HFF-Myc (cell line): ENCODE measurements at regions not wholly inside any gene's neighbourhood (a gene's known extent, or its start where the extent isn't known, plus 50 kb on each side); places are given as distances from the start of the nearest gene placed in this dataset.

Source experiments
- DNase-seq: peaks from one replicate; pipeline ENCODE4 v3.0.0-alpha.2; 2011; ENCODE audit warnings: low read depth; ENCODE audit errors: extremely low read depth
- H3K4me3 ChIP-seq: replicated peaks from 2 replicates; pipeline ENCODE4 v1.5.1; 2011; ENCODE audit warnings: low read depth, mild to moderate bottlenecking, control low read depth, low read length
- TF ChIP-seq, protein P1 (sequence below): IDR thresholded peaks from 2 replicates; pipeline ENCODE4 v1.5.1; 2012; ENCODE audit warnings: mild to moderate bottlenecking, low read depth, low read length, control low read depth; ENCODE audit errors: missing control alignments

DNA sequence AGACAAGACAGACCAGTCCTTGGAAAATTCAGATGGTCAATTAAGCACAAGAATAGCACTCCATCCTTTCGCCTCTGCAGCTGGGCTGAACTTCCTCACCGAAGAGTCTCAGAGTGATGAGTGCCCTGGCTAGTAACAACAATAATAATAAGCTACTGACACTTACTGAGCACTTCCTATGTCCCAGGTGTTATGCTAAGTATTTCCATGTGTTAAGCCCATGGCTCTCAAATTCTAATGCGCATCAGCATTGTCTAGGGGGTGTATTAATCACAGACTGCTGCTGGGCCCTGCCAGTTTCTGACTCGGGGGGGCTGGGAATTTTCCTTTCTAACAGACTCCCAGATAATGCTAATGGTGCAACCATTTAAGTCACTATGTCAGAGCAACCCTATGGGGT lies 118.2 kb upstream of the LRFN2 start:
- no peak for DNase-seq
- TF ChIP-seq, protein P1, sequence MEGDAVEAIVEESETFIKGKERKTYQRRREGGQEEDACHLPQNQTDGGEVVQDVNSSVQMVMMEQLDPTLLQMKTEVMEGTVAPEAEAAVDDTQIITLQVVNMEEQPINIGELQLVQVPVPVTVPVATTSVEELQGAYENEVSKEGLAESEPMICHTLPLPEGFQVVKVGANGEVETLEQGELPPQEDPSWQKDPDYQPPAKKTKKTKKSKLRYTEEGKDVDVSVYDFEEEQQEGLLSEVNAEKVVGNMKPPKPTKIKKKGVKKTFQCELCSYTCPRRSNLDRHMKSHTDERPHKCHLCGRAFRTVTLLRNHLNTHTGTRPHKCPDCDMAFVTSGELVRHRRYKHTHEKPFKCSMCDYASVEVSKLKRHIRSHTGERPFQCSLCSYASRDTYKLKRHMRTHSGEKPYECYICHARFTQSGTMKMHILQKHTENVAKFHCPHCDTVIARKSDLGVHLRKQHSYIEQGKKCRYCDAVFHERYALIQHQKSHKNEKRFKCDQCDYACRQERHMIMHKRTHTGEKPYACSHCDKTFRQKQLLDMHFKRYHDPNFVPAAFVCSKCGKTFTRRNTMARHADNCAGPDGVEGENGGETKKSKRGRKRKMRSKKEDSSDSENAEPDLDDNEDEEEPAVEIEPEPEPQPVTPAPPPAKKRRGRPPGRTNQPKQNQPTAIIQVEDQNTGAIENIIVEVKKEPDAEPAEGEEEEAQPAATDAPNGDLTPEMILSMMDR, result no peak
- no peak overlapping the region for H3K4me3 ChIP-seq

DNA sequence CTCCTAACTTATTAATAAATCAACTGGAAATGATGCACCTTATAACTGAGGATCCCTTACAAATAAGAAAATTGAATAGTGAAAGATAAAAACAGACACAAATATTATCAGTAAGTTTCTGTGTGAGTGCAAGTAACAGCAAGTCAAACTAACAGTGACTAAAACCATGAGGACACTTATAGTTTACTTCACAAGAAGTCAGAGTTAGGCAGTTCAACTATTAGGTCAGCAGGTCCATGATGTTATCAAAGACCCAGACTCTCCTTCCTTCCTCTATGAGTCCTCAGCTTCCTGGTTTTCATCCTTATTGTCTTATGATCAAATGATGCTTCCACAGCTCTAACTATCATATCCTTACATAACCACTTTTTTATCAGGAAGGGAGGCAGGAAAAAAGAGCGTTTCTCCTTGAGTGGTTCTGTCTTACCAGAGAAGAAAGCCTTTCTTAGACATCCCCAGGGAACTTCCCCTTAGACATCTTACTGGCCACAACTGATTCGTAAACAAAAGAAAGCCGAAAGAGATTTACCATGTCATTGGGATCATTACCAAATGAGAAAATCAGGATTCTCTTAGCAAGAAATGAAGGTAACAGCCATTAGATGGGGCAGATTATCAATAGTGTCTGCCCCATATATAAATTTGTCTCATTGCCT lies 114.3 kb upstream of the LRFN2 start:
- TF ChIP-seq, protein P1, result no peak
- no peak for DNase-seq
- no peak overlapping the region for H3K4me3 ChIP-seq

DNA sequence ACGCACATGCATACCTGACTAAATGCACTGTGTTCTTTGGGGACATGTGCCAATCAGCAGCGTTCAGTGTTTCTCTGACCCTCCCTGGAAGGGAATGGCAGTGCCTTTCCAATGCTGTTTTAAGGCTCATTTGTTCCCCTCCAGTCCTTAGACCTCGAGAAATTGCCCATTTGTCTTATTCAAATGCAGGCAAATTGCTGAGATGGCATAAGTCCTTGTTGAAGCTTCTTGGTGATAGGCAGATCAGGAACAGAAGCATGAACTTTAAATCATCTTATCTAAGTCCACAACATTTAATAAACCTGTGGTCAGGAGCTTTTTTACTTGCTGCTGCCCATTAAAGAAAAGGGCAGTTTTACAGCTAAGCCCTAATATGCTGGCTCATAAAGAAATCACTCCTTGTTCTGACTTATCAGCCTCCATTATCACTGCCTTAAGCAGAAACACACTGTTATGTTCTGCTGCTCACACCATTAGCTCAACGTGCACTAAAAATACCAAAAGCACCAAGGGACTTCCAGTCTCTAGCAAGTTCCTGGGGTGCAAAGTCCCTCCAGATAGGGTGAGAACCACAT lies 112.9 kb upstream of the LRFN2 start:
- no peak for DNase-seq
- H3K4me3 ChIP-seq, result no peak overlapping the region
- TF ChIP-seq, protein P1, result no peak

DNA sequence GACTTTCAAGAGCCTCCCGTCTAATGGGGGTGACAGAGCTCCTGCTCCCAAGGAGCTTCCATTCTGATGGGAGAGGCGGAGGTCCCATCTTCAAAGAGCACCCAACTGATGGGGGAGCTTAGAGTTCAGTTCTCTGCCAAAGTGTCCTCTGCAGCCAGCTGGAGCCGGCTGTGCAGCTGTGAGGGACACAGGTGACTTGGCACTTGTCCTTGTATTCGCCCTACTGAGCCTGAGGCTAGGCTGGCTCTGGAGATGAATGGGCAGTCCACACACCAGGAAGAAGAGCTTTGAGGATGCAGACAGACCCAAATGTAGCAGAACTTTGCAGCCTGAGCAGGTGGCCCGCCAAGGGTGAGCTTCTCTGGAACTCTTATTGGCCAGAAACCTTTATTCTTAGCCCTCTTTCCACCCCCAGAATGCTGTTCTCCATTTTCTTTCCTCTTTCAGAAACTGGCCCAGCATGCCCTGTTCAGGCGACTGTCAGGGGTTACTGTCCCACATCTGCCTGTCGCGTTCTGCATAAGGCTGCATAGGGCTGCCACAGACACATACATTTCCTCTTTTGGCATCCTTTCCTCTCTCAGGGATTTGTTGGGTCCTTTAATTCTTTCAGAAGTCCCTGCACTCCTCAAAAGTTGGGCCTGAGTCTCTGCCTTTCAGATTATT lies 108.7 kb upstream of the LRFN2 start:
- H3K4me3 ChIP-seq, result no peak overlapping the region
- TF ChIP-seq, protein P1, result no peak
- no peak for DNase-seq

DNA sequence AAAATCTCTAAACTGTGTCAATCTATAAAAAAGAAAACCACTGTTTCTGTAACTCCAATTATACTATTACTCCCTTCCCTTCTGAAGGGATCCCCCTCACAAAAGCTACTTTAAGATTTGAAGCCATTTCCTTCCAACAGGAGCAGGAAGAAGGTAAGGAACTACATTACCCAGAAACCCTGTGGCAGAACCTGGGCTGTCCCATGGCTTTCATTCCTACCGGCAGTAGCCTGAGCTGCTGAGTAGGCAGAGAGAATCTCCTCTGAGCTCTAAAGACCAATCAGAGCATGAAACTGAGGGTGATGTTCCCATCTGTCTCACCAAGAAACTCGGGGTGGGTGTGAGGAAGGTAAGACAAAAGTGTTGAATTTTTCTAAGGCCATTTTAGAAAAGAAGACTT lies 108.0 kb upstream of the LRFN2 start:
- no peak overlapping the region for H3K4me3 ChIP-seq
- DNase-seq, result no peak
- TF ChIP-seq, protein P1, result no peak

DNA sequence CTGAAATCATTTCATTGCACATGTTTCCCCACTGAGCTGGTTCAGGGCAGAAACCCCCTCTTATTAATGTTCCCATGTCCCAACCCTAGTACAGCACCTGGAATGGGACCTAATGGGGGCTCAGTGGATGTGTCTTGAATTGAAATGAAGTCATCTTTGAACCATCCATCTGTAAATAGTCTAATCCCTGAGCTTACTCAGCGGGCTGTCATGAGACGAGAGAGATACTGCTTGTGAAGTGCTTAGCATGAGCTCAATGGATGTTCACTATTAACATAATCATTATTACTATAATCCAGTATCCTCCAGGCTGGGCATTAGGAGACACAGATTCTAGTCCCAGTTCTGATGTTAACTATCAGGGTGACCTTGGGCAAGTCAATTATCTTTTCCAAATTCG lies 106.6 kb upstream of the LRFN2 start:
- TF ChIP-seq, protein P1, result no peak
- no peak for DNase-seq
- no peak overlapping the region for H3K4me3 ChIP-seq

DNA sequence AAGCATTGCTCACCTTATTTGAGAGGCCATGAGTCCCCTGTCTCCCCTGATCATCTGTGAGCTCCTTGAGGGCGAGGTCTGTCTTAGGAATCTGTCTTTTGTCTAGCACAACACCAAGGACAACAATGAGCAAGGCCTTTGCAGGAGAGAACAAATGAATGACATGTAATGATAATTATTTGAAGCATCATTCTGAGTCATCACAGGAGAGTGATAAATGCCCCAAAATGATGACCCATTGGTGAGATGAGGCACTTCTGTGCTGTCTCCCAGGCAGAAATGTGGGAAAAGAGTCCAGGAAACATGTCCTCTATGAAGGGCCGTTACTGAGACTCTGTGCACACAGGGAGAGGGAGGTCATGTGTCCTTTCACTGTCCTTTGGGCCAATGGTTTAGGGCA lies 105.2 kb upstream of the LRFN2 start:
- TF ChIP-seq, protein P1, result no peak
- no peak for DNase-seq
- no peak overlapping the region for H3K4me3 ChIP-seq
